Upper lobe of right lung (tissue), 1 donor: ENCODE measurements at regions not wholly inside any gene's neighbourhood (a gene's known extent, or its start where the extent isn't known, plus 50 kb on each side); places are given as distances from the start of the nearest gene placed in this dataset.

Source experiments
- ATAC-seq: fragments of 200-7000 bp; cut with Tn5 transposase; one replicate; pipeline ENCODE4 v1.9.1; 2020; ENCODE audit warnings: mild to moderate bottlenecking, moderate library complexity
- DNase-seq: peaks from one replicate; pipeline ENCODE4 v3.0.0-alpha.2; 2020
- H3K27ac ChIP-seq: fragments of 200-600 bp; one replicate; pipeline ENCODE4 v1.8.0; 2022
- H3K27me3 ChIP-seq: fragments of 200-600 bp; one replicate; pipeline ENCODE4 v1.8.0; 2022; ENCODE audit warnings: mild to moderate bottlenecking
- H3K36me3 ChIP-seq: fragments of 200-600 bp; one replicate; pipeline ENCODE4 v1.8.0; 2022
- H3K4me1 ChIP-seq: fragments of 200-600 bp; one replicate; pipeline ENCODE4 v1.8.0; 2022
- H3K4me3 ChIP-seq: fragments of 200-600 bp; one replicate; pipeline ENCODE4 v1.8.0; 2022; ENCODE audit warnings: mild to moderate bottlenecking
- H3K9me3 ChIP-seq: fragments of 200-600 bp; one replicate; pipeline ENCODE4 v1.8.0; 2022
- CTCF ChIP-seq: fragments of 200-600 bp; IDR thresholded peaks from one replicate; pipeline ENCODE4 v1.8.0; 2022; ENCODE audit warnings: antibody characterized with exemption
- intact Hi-C: fragments of 100-400 bp; cut with DNase I; formaldehyde crosslinking; loops from one replicate; pipeline ENCODE4 v1.11.0; 2022
- donor health status: DM: no; HTN: yes; CAD: no; lungs with severe emphysema.

GRCh38 chr6:56407883-56408410, 160.6 kb upstream of the COL21A1 start:
- TF ChIP-seq CTCF, result no peak
- H3K27me3 ChIP-seq, result no peaks in the 10 kb centered on the region
- intact Hi-C loops, result no loop called here
- no peak overlapping the region for H3K27ac ChIP-seq
- peaks cover 4% of the 10 kb centered on the region for H3K4me1 ChIP-seq
- H3K36me3 ChIP-seq, result no peaks in the 10 kb centered on the region
- no peak overlapping the region for H3K4me3 ChIP-seq
- H3K9me3 ChIP-seq, result no peaks in the 10 kb centered on the region
- DNase-seq (no peak), ATAC-seq (no peak)

- TF ChIP-seq CTCF, result no peak
- DNase-seq, result no peak
- H3K27me3 ChIP-seq, result no peaks in the 10 kb centered on the region
- intact Hi-C loops, result no loop called here
- H3K9me3 ChIP-seq, result no peaks in the 10 kb centered on the region
- H3K36me3 ChIP-seq, result no peaks in the 10 kb centered on the region
- H3K27ac ChIP-seq, result no peak overlapping the region
- H3K4me1 ChIP-seq, result peaks cover 4% of the 10 kb centered on the region
- H3K4me3 ChIP-seq, result no peak overlapping the region
- ATAC-seq, result no peak
Measured at GRCh38 chr6:56406276-56407269, 159.2 kb upstream of the COL21A1 start.

- H3K27ac ChIP-seq, result no peak overlapping the region
- no peaks in the 10 kb centered on the region for H3K27me3 ChIP-seq
- DNase-seq (no peak), ATAC-seq (no peak)
- peaks cover 4% of the 10 kb centered on the region for H3K4me1 ChIP-seq
- H3K36me3 ChIP-seq, result no peaks in the 10 kb centered on the region
- intact Hi-C loops, result no loop called here
- no peak for TF ChIP-seq CTCF
- H3K9me3 ChIP-seq, result no peaks in the 10 kb centered on the region
- no peak overlapping the region for H3K4me3 ChIP-seq
Measured at GRCh38 chr6:56404599-56404998, 157.2 kb upstream of the COL21A1 start.

GRCh38 chr6:56403745-56404144, 156.4 kb upstream of the COL21A1 start:
- Histone ChIP-seq H3K4me1 (peaks cover 4% of the 10 kb centered on the region), H3K36me3 (no peaks in the 10 kb centered on the region), H3K27me3 (no peaks in the 10 kb centered on the region), H3K9me3 (no peaks in the 10 kb centered on the region), H3K27ac (peak overlapping the region; percentile 15), H3K4me3 (no peak overlapping the region)
- intact Hi-C loops, result no loop called here
- no peak for TF ChIP-seq CTCF
- no peak for ATAC-seq
- no peak for DNase-seq

- intact Hi-C loops, result no loop called here
- Histone ChIP-seq H3K27ac (no peak overlapping the region), H3K4me3 (no peak overlapping the region), H3K36me3 (no peaks in the 10 kb centered on the region), H3K9me3 (no peaks in the 10 kb centered on the region), H3K27me3 (no peaks in the 10 kb centered on the region), H3K4me1 (peaks cover 4% of the 10 kb centered on the region)
- no peak for DNase-seq
- no peak for ATAC-seq
- TF ChIP-seq CTCF, result no peak
Measured at GRCh38 chr6:56401477-56402070, 154.2 kb upstream of the COL21A1 start.
